SK-N-SH (cell line): ENCODE measurements at regions not wholly inside any gene's neighbourhood (a gene's known extent, or its start where the extent isn't known, plus 50 kb on each side); places are given as distances from the start of the nearest gene placed in this dataset.

Source experiments
- CTCF ChIA-PET: fragments of 300-600, 350-600 bp; formaldehyde crosslinking; extraction: SDS; loops from one replicate; lab custom pipeline; 2021; lab: Yijun Ruan, JAX
- POLR2A ChIA-PET: fragments of 350-600 bp; sonication (Branson Sonifier 250); formaldehyde crosslinking; extraction: SDS; loops from one replicate; lab custom pipeline; 2020; ENCODE audit warnings: antibody characterized with exemption, inconsistent platforms; lab: Yijun Ruan, JAX
- DNase-seq: peaks from one replicate; pipeline ENCODE4 v3.0.0; 2012
- H2AFZ ChIP-seq: fragments of 200-600 bp; sonication (generic); 2 replicates; pipeline ENCODE4 v1.8.1; 2016; ENCODE audit warnings: antibody characterized with exemption, mild to moderate bottlenecking, low read depth
- H3F3A ChIP-seq: fragments of 200-600 bp; sonication (generic); replicated peaks from 2 replicates; pipeline ENCODE3; 2016; ENCODE audit warnings: antibody characterized with exemption, mild to moderate bottlenecking; ENCODE audit not compliant: insufficient read depth
- H3K27ac ChIP-seq, 2 experiments: fragments of 200-500 bp in 1 of 2; fragments of 200-600 bp in 1 of 2; sonication (Bioruptor generic) in 1 of 2; sonication (generic), shearing (Covaris generic) in 1 of 2; 2 replicates each; pipeline versions ENCODE4 v1.5.1 to v1.6.1; 2014 to 2016; ENCODE audit warnings: low read depth in 2 of 2, inconsistent platforms in 1 of 2, low read length in 1 of 2, mild to moderate bottlenecking in 1 of 2, mixed read lengths in 1 of 2
- H3K27me3 ChIP-seq: fragments of 200-600 bp; sonication (generic), shearing (Covaris generic); 2 replicates; pipeline ENCODE4 v1.6.1; 2016; ENCODE audit warnings: mixed run types; ENCODE audit not compliant: insufficient read depth
- H3K36me3 ChIP-seq, 2 experiments: fragments of 200-500 bp in 1 of 2; fragments of 200-600 bp in 1 of 2; sonication (Bioruptor generic) in 1 of 2; sonication (generic) in 1 of 2; replicated peaks in 1 of 2; 2 replicates each; pipeline versions ENCODE3 to v1.5.1; 2014 to 2016; ENCODE audit warnings: low read length in 1 of 2, mild to moderate bottlenecking in 1 of 2; ENCODE audit not compliant: insufficient read depth in 2 of 2, control insufficient read depth in 1 of 2
- H3K4me1 ChIP-seq, 2 experiments: fragments of 200-500 bp in 1 of 2; fragments of 200-600 bp in 1 of 2; sonication (Bioruptor generic) in 1 of 2; sonication (generic), shearing (Covaris generic) in 1 of 2; 2 replicates each; pipeline versions ENCODE4 v1.5.1 to v1.6.1; 2014 to 2016; ENCODE audit warnings: low read depth in 1 of 2, low read length in 1 of 2, mixed run types in 1 of 2; ENCODE audit not compliant: insufficient read depth in 2 of 2, control insufficient read depth in 1 of 2
- H3K4me2 ChIP-seq: fragments of 200-600 bp; sonication (generic), shearing (Covaris generic); 2 replicates; pipeline ENCODE4 v1.6.1; 2017; ENCODE audit warnings: mixed run types
- H3K4me3 ChIP-seq, 2 experiments: fragments of 200-500 bp in 1 of 2; fragments of 200-600 bp in 1 of 2; sonication (Bioruptor generic) in 1 of 2; sonication (generic), shearing (Covaris generic) in 1 of 2; 2 replicates each; pipeline versions ENCODE4 v1.5.1 to v1.8.1; 2014 to 2016; ENCODE audit warnings: low read depth in 2 of 2, inconsistent platforms in 1 of 2, low read length in 1 of 2, mild to moderate bottlenecking in 1 of 2, mixed read lengths in 1 of 2, moderate library complexity in 1 of 2
- H3K79me2 ChIP-seq: fragments of 200-600 bp; sonication (generic); 2 replicates; pipeline ENCODE4 v1.8.1; 2017; ENCODE audit warnings: mild to moderate bottlenecking; ENCODE audit not compliant: insufficient read depth
- H3K9ac ChIP-seq: fragments of 200-600 bp; sonication (generic); 2 replicates; pipeline ENCODE4 v1.6.1; 2017; ENCODE audit warnings: mixed run types
- H3K9me2 ChIP-seq: fragments of 200-600 bp; sonication (generic); 2 replicates; pipeline ENCODE4 v1.6.1; 2017; ENCODE audit warnings: mixed run types
- H3K9me3 ChIP-seq: fragments of 200-600 bp; sonication (generic); 2 replicates; pipeline ENCODE4 v1.6.1; 2017; ENCODE audit warnings: mixed run types, mild to moderate bottlenecking, moderate library complexity
- H4K20me1 ChIP-seq: fragments of 200-600 bp; sonication (generic); 2 replicates; pipeline ENCODE4 v1.6.1; 2017; ENCODE audit warnings: mild to moderate bottlenecking, mixed run types; ENCODE audit not compliant: insufficient read depth
- CTCF ChIP-seq: fragments of 200-600 bp; sonication (generic); IDR thresholded peaks from 2 replicates; pipeline ENCODE4 v1.6.1; 2017; ENCODE audit warnings: antibody characterized with exemption, mild to moderate bottlenecking, moderate library complexity
- ELF1 ChIP-seq: IDR thresholded peaks from 2 replicates; pipeline ENCODE4 v1.4.0; 2012
- GABPA ChIP-seq: IDR thresholded peaks from 2 replicates; pipeline ENCODE4 v1.4.0; 2012; ENCODE audit warnings: low read depth, mild to moderate bottlenecking
- JUND ChIP-seq: IDR thresholded peaks from 2 replicates; pipeline ENCODE4 v1.4.0; 2012
- MXI1 ChIP-seq: IDR thresholded peaks from 2 replicates; pipeline ENCODE4 v1.6.1; 2012; ENCODE audit warnings: mild to moderate bottlenecking, low read depth, low read length, improper control_type of control experiment
- NRF1 ChIP-seq: IDR thresholded peaks from 2 replicates; pipeline ENCODE4 v1.6.1; 2012; ENCODE audit warnings: low read depth, mild to moderate bottlenecking, low read length
- PBX3 ChIP-seq: IDR thresholded peaks from 2 replicates; pipeline ENCODE4; 2012
- REST ChIP-seq: IDR thresholded peaks from 2 replicates; pipeline ENCODE4 v1.6.1; 2012; ENCODE audit warnings: mild to moderate bottlenecking, low read depth, low read length, moderate library complexity
- RFX5 ChIP-seq: IDR thresholded peaks from 2 replicates; pipeline ENCODE4 v1.6.1; 2012; ENCODE audit warnings: mild to moderate bottlenecking, improper control_type of control experiment, low read length
- SIN3A ChIP-seq: IDR thresholded peaks from 2 replicates; pipeline ENCODE4 v1.6.1; 2012; ENCODE audit warnings: low read depth, mild to moderate bottlenecking, low read length, moderate library complexity, borderline replicate concordance
- TAF1 ChIP-seq: IDR thresholded peaks from 2 replicates; pipeline ENCODE4 v1.6.1; 2012; ENCODE audit warnings: low read depth, mild to moderate bottlenecking, low read length, moderate library complexity, borderline replicate concordance
- TCF12 ChIP-seq: IDR thresholded peaks from 2 replicates; pipeline ENCODE4 v1.4.0; 2012
- YY1 ChIP-seq: IDR thresholded peaks from 2 replicates; pipeline ENCODE4 v1.4.0; 2012; ENCODE audit warnings: low read depth, mild to moderate bottlenecking
- ZBTB33 ChIP-seq: IDR thresholded peaks from 2 replicates; pipeline ENCODE4 v1.4.0; 2012; ENCODE audit warnings: low read depth, borderline replicate concordance
- WGBS: methylation state at CpG from one replicate; pipeline ENCODE4 v1.1.6; 2017; ENCODE audit warnings: low lambda C conversion rate; 5-methylcytosine and 5-hydroxymethylcytosine counted together
- TF ChIP-seq, protein P1 (sequence below): IDR thresholded peaks from 2 replicates; pipeline ENCODE4 v1.4.0; 2012; ENCODE audit warnings: low read depth, borderline replicate concordance
- TF ChIP-seq, protein P2 (sequence below): fragments of 150-350 bp; IDR thresholded peaks from 2 replicates; pipeline ENCODE4 v1.6.1; 2017; ENCODE audit warnings: antibody characterized with exemption, low read length, low read depth, borderline replicate concordance
- TF ChIP-seq, protein P3 (sequence below): fragments of 150-350 bp; IDR thresholded peaks from 2 replicates; pipeline ENCODE4 v1.6.1; 2016; ENCODE audit warnings: mild to moderate bottlenecking, low read depth, low read length

GRCh38 chr5:23579566-23579965, 72.2 kb downstream of the PRDM9 start:
- Histone ChIP-seq H3K4me1 (no peaks in the 10 kb centered on the region), H3K27me3 (no peaks in the 10 kb centered on the region), H3K36me3 (no peaks in the 10 kb centered on the region), H3K79me2 (no peaks in the 10 kb centered on the region), H3K9me2 (no peaks in the 10 kb centered on the region; the same call in 1 of the 2 replicates), H3F3A (no peaks in the 10 kb centered on the region), H3K4me2 (no peak overlapping the region), H3K4me3 (no peak overlapping the region), H3K27ac (no peak overlapping the region), H3K9me3 (no peaks in the 10 kb centered on the region), H2AFZ (no peak overlapping the region), H3K9ac (no peak overlapping the region), H4K20me1 (no peaks in the 10 kb centered on the region)
- no peak for DNase-seq
- ChIA-PET POLR2A (no interaction called here), CTCF (no interaction called here)
- no peak for TF ChIP-seq GABPA
- TF ChIP-seq PBX3, result no peak
- TF ChIP-seq YY1, result no peak
- TF ChIP-seq MXI1, result no peak
- TF ChIP-seq, protein P1, sequence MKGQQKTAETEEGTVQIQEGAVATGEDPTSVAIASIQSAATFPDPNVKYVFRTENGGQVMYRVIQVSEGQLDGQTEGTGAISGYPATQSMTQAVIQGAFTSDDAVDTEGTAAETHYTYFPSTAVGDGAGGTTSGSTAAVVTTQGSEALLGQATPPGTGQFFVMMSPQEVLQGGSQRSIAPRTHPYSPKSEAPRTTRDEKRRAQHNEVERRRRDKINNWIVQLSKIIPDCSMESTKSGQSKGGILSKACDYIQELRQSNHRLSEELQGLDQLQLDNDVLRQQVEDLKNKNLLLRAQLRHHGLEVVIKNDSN, result no peak
- TF ChIP-seq, protein P2, sequence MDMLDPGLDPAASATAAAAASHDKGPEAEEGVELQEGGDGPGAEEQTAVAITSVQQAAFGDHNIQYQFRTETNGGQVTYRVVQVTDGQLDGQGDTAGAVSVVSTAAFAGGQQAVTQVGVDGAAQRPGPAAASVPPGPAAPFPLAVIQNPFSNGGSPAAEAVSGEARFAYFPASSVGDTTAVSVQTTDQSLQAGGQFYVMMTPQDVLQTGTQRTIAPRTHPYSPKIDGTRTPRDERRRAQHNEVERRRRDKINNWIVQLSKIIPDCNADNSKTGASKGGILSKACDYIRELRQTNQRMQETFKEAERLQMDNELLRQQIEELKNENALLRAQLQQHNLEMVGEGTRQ, result no peak
- no peak for TF ChIP-seq NRF1
- no peak for TF ChIP-seq TCF12
- no peak for TF ChIP-seq CTCF
- WGBS, result 0% methylated on average over 3 of the region's 3 CpGs

GRCh38 chr5:23583081-23583480, 75.7 kb downstream of the PRDM9 start:
- ChIA-PET CTCF (no interaction called here), POLR2A (no interaction called here)
- Histone ChIP-seq H3K79me2 (no peaks in the 10 kb centered on the region), H3K4me2 (no peak overlapping the region), H3K27ac (no peak overlapping the region), H3K4me1 (no peaks in the 10 kb centered on the region), H3F3A (no peaks in the 10 kb centered on the region), H3K27me3 (no peaks in the 10 kb centered on the region), H3K9me2 (no peaks in the 10 kb centered on the region; the same call in 1 of the 2 replicates), H3K4me3 (no peak overlapping the region), H3K36me3 (no peaks in the 10 kb centered on the region), H4K20me1 (no peaks in the 10 kb centered on the region), H3K9me3 (no peaks in the 10 kb centered on the region), H2AFZ (no peak overlapping the region), H3K9ac (no peak overlapping the region)
- 3% methylated on average over 3 of the region's 3 CpGs for WGBS
- DNase-seq, result no peak
- no peak for TF ChIP-seq RFX5
- no peak for TF ChIP-seq TCF12
- TF ChIP-seq, protein P3, sequence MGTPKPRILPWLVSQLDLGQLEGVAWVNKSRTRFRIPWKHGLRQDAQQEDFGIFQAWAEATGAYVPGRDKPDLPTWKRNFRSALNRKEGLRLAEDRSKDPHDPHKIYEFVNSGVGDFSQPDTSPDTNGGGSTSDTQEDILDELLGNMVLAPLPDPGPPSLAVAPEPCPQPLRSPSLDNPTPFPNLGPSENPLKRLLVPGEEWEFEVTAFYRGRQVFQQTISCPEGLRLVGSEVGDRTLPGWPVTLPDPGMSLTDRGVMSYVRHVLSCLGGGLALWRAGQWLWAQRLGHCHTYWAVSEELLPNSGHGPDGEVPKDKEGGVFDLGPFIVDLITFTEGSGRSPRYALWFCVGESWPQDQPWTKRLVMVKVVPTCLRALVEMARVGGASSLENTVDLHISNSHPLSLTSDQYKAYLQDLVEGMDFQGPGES, result no peak
- no peak for TF ChIP-seq REST
- no peak for TF ChIP-seq SIN3A
- no peak for TF ChIP-seq ZBTB33
- no peak for TF ChIP-seq TAF1
- TF ChIP-seq NRF1, result no peak
- TF ChIP-seq ELF1, result no peak
- no peak for TF ChIP-seq JUND
- no peak for TF ChIP-seq YY1
